ENCODE measurements at regions not wholly inside any gene's neighbourhood (a gene's known extent, or its start where the extent isn't known, plus 50 kb on each side); places are given as distances from the start of the nearest gene placed in this dataset.
"Not testable (repeated sequence)": the region's sequence is repeated elsewhere in the genome, so short reads cannot be mapped to it uniquely, and the experiment has no call there.

GRCh38 chr3:56926947-56927282 is 125.2 kb upstream of the ARHGEF3 start:
- no peak for DNase-seq (ENCODE audit: low read depth)
- no peak for TF ChIP-seq CTCF (conservative IDR thresholded peaks at IDR 0.05; ENCODE audit: low read depth, low read length)
- H3K4me3 ChIP-seq (ENCODE audit: low read length): no peak overlapping the region

GRCh38 chr3:56926243-56926946 is 124.6 kb upstream of the ARHGEF3 start:
- TF ChIP-seq CTCF (conservative IDR thresholded peaks at IDR 0.05; ENCODE audit: low read depth, low read length): peak; percentile 12
- no peak for DNase-seq (ENCODE audit: low read depth)
- no peak overlapping the region for H3K4me3 ChIP-seq (ENCODE audit: low read length)

- DNase-seq (ENCODE audit: low read depth); H3K4me3 ChIP-seq (ENCODE audit: low read length): not testable (repeated sequence)
Measured at GRCh38 chr3:56924700-56925099, 123.0 kb upstream of the ARHGEF3 start.

- DNase-seq (ENCODE audit: low read depth): peak; percentile 78
- no peak overlapping the region for H3K4me3 ChIP-seq (ENCODE audit: low read length)
- TF ChIP-seq CTCF (conservative IDR thresholded peaks at IDR 0.05; ENCODE audit: low read depth, low read length): no peak
Measured at GRCh38 chr3:56923526-56924224, 121.9 kb upstream of the ARHGEF3 start.

GRCh38 chr3:56921573-56922453 is 120.1 kb upstream of the ARHGEF3 start:
- no peak overlapping the region for H3K4me3 ChIP-seq (ENCODE audit: low read length)
- DNase-seq (ENCODE audit: low read depth): peak; percentile 40
- TF ChIP-seq CTCF (conservative IDR thresholded peaks at IDR 0.05; ENCODE audit: low read depth, low read length): no peak

- no peak overlapping the region for H3K4me3 ChIP-seq (ENCODE audit: low read length)
- no peak for DNase-seq (ENCODE audit: low read depth)
- no peak for TF ChIP-seq CTCF (conservative IDR thresholded peaks at IDR 0.05; ENCODE audit: low read depth, low read length)
Measured at GRCh38 chr3:56919797-56920195, 118.0 kb upstream of the ARHGEF3 start.

- DNase-seq (ENCODE audit: low read depth): no peak
- H3K4me3 ChIP-seq (ENCODE audit: low read length): no peak overlapping the region
- TF ChIP-seq CTCF (conservative IDR thresholded peaks at IDR 0.05; ENCODE audit: low read depth, low read length): peak; percentile 16
Measured at GRCh38 chr3:56919137-56919796, 117.5 kb upstream of the ARHGEF3 start.
